ENCODE measurements at regions not wholly inside any gene's neighbourhood (a gene's known extent, or its start where the extent isn't known, plus 50 kb on each side); places are given as distances from the start of the nearest gene placed in this dataset.

DNA sequence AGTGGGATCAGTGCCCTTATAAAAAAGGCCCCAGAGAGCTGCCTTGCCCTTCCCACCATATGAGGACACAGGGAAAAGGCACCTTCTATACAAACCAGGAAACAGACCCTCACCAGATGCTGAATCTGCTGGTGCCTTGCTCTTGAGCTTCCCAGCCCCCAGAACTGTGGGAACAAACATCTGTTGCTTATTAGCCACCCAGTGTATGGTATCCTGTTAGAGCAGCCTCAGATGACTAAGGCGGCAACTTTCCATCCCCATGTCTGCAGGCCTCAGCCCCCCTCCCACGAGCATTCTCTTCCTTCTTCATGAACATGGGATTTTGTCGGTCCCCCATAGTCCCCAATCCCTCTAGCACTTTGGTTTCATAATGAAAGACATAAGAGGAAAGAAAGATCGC is 202.5 kb upstream of the GAS1 start:
- Histone ChIP-seq H3K4me3 (ENCODE audit: low read depth in 1 of 5, low read length in 5 of 5) (no peak overlapping the region), H3K9ac (ENCODE audit: low read length in 5 of 5) (no peak overlapping the region), H3K27ac (ENCODE audit: low read depth, low read length) (no peak overlapping the region)

DNA sequence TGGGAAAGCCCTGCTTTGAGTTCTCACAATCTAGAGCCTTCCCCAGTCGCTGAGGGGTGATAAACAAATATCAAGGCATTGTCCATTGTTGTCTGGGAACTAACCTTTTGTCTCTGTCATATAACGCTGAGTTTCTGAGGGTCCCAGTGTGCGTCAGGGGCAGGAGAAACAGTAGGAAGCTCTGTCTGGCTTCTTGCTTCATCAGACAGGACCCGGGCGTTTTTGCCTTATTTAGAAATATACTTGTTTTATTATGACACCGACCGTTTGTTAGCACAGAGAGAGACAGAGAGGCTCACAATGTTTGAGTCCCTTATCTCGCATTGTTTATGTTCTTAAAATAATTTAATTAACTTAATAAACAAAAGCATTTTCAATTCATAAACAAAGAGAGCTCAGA is 204.9 kb upstream of the GAS1 start:
- H3K4me3 ChIP-seq (ENCODE audit: low read depth in 1 of 5, low read length in 5 of 5): no peak overlapping the region
- no peak overlapping the region for H3K9ac ChIP-seq (ENCODE audit: low read length in 5 of 5)

More for the DNA sequence above, 202.5 kb upstream of the GAS1 start:
- Histone ChIP-seq H3K9me3 (ENCODE audit: control insufficient read depth in 5 of 5, low read length in 5 of 5) (peaks cover 0 to 3% (median 0%) of the 10 kb centered on the region in 5 donors), H3K27me3 (ENCODE audit: control insufficient read depth in 5 of 5, insufficient read depth in 4 of 5, low read length in 5 of 5) (no peaks in the 10 kb centered on the region), H3K4me1 (ENCODE audit: control insufficient read depth in 5 of 5, insufficient read depth in 5 of 5, low read length in 5 of 5) (peaks cover 4 to 16% (median 12%) of the 10 kb centered on the region in 5 donors), H3K36me3 (ENCODE audit: control insufficient read depth in 5 of 5, insufficient read depth in 5 of 5, low read length in 5 of 5) (no peaks in the 10 kb centered on the region)

DNA sequence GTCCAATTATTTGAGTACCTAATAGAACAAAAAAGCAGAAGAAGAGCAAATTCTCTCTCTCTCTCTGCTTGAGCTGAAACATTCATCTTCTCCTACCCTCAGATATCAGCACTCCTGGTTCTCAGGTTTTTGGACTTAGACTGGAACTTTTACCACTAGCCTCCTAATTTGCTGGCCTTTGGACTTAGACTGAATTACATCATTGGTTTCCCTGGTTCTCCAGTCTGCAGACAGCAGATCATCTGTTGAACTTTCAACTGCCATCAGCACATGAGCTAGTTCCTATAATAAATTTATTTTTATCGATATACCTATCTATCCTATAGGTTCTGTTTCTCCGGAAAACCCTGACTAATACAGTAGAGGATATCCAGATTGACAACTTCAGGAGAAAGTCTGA is 208.9 kb upstream of the GAS1 start:
- Histone ChIP-seq H3K27me3 (ENCODE audit: control insufficient read depth in 5 of 5, insufficient read depth in 4 of 5, low read length in 5 of 5) (no peaks in the 10 kb centered on the region), H3K9me3 (ENCODE audit: control insufficient read depth in 5 of 5, low read length in 5 of 5) (peaks cover 0 to 8% (median 0%) of the 10 kb centered on the region in 5 donors), H3K4me3 (ENCODE audit: low read depth in 1 of 5, low read length in 5 of 5) (no peak overlapping the region), H3K27ac (ENCODE audit: low read depth, low read length) (no peak overlapping the region), H3K4me1 (ENCODE audit: control insufficient read depth in 5 of 5, insufficient read depth in 5 of 5, low read length in 5 of 5) (no peaks in the 10 kb centered on the region), H3K36me3 (ENCODE audit: control insufficient read depth in 5 of 5, insufficient read depth in 5 of 5, low read length in 5 of 5) (no peaks in the 10 kb centered on the region), H3K9ac (ENCODE audit: low read length in 5 of 5) (no peak overlapping the region)

More for the DNA sequence above, 204.9 kb upstream of the GAS1 start:
- no peak overlapping the region for H3K27ac ChIP-seq (ENCODE audit: low read depth, low read length)
- no peaks in the 10 kb centered on the region for H3K36me3 ChIP-seq (ENCODE audit: control insufficient read depth in 5 of 5, insufficient read depth in 5 of 5, low read length in 5 of 5)
- H3K27me3 ChIP-seq (ENCODE audit: control insufficient read depth in 5 of 5, insufficient read depth in 4 of 5, low read length in 5 of 5): no peaks in the 10 kb centered on the region
- H3K9me3 ChIP-seq (ENCODE audit: control insufficient read depth in 5 of 5, low read length in 5 of 5): peaks cover 0 to 8% (median 0%) of the 10 kb centered on the region in 5 donors
- H3K4me1 ChIP-seq (ENCODE audit: control insufficient read depth in 5 of 5, insufficient read depth in 5 of 5, low read length in 5 of 5): peaks cover 4 to 16% (median 12%) of the 10 kb centered on the region in 5 donors

DNA sequence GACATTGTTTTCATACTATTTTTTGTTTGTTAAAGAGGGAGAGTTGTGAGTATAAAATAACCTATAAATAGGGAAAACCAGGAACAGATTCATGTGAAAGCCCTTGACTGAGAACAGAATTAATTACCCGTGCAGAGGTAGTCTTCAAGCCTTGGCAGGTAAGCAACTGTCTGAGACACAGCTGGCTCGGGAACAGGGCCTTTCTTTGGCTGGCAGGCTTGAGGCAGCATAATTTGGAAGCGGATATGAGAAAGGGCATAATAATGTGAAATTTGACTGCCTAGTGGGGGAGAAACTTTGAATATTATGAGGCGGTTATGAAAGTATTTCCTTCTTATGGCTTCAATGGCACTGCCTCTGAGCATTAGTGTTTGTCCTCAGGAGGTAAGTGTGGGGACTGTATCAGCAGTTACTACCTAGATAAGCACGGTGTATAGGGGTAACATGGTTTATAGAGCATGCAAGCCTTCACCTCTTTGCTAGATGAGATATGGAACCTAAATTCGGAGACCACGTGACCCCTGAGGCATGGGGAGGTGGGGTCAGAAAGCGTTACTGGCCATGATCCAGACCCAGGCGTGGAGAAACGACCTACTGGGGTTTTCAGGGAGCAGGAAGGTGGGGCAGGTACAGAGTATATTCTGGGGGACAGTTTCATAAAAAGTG is 210.2 kb upstream of the GAS1 start:
- no peaks in the 10 kb centered on the region for H3K4me1 ChIP-seq (ENCODE audit: control insufficient read depth in 5 of 5, insufficient read depth in 5 of 5, low read length in 5 of 5)
- no peak overlapping the region for H3K9ac ChIP-seq (ENCODE audit: low read length in 5 of 5)
- no peak overlapping the region for H3K4me3 ChIP-seq (ENCODE audit: low read depth in 1 of 5, low read length in 5 of 5)
- H3K36me3 ChIP-seq (ENCODE audit: control insufficient read depth in 5 of 5, insufficient read depth in 5 of 5, low read length in 5 of 5): no peaks in the 10 kb centered on the region
- H3K27me3 ChIP-seq (ENCODE audit: control insufficient read depth in 5 of 5, insufficient read depth in 4 of 5, low read length in 5 of 5): no peaks in the 10 kb centered on the region
- peaks cover 0 to 8% (median 0%) of the 10 kb centered on the region in 5 donors for H3K9me3 ChIP-seq (ENCODE audit: control insufficient read depth in 5 of 5, low read length in 5 of 5)
- H3K27ac ChIP-seq (ENCODE audit: low read depth, low read length): no peak overlapping the region

DNA sequence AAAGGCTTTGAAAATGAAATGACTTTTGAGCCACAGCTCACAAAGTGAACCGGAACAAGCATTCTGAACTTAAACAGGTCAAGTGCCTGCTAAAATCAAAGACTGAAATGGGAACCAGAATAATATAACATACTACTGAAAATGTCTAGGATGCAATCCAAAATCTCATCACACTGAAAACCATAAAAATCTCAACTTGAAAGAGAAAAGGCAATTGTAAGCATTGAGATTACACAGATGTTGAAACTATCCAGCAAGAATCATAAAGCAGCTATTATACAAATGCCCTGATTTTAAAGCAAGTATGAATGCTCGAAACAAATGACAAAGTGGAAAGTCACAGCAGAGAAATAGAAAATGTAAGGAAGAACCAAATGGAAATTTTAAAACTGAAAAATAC is 211.5 kb upstream of the GAS1 start:
- H3K4me3 ChIP-seq (ENCODE audit: low read depth in 1 of 5, low read length in 5 of 5): no peak overlapping the region
- peaks cover 0 to 2% (median 0%) of the 10 kb centered on the region in 5 donors for H3K27me3 ChIP-seq (ENCODE audit: control insufficient read depth in 5 of 5, insufficient read depth in 4 of 5, low read length in 5 of 5)
- peaks cover 0 to 8% (median 0%) of the 10 kb centered on the region in 5 donors for H3K9me3 ChIP-seq (ENCODE audit: control insufficient read depth in 5 of 5, low read length in 5 of 5)
- H3K4me1 ChIP-seq (ENCODE audit: control insufficient read depth in 5 of 5, insufficient read depth in 5 of 5, low read length in 5 of 5): no peaks in the 10 kb centered on the region
- no peaks in the 10 kb centered on the region for H3K36me3 ChIP-seq (ENCODE audit: control insufficient read depth in 5 of 5, insufficient read depth in 5 of 5, low read length in 5 of 5)
- no peak overlapping the region for H3K27ac ChIP-seq (ENCODE audit: low read depth, low read length)
- H3K9ac ChIP-seq (ENCODE audit: low read length in 5 of 5): no peak overlapping the region

DNA sequence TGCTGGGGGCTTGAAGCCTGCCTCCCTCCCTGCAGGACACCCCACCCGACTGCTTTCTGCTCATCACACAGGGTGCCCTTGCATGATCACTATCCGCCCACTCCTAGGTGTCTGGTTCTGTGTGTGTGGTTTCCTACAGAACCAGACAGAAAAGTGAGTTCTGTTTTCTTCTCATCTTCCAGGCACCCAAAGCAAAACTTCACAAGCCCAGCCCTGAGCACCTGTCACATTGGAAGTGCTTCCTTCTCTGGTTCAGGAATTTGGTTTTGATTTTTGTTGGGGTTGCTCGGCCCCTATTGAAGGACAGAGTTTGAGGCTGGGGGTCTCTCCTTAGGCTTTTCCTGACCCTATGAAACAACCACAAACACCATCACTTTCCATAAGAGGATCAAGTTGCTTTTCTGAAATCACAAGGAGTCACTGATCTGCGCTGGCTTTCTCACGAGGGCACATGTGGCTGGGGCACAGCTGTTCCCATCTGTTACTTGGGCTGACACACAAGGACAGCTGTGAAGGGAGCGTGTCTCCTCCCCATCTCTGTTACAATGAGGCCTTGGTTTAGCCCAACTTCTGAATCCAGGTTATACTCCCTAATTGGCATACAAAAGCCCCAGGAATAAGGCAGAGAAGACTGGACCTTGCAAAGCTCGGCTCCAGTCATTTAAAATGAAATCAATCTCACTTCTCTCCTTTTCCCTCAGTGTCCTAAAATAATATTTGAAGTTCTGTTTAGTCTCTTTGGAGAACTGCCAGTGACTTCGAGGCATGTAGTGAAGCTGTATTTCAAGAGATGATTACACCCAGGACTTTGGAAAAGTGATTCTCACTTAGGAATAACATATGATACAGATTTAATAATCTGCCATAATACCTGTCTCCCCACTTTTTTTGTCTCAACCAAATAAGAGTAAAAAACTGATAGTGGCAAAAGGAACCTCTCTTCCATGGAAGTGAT is 213.1 kb upstream of the GAS1 start:
- Histone ChIP-seq H3K36me3 (ENCODE audit: control insufficient read depth in 5 of 5, insufficient read depth in 5 of 5, low read length in 5 of 5) (no peaks in the 10 kb centered on the region), H3K4me3 (ENCODE audit: low read depth in 1 of 5, low read length in 5 of 5) (no peak overlapping the region), H3K9ac (ENCODE audit: low read length in 5 of 5) (no peak overlapping the region), H3K27ac (ENCODE audit: low read depth, low read length) (no peak overlapping the region), H3K27me3 (ENCODE audit: control insufficient read depth in 5 of 5, insufficient read depth in 4 of 5, low read length in 5 of 5) (peaks cover 0 to 2% (median 0%) of the 10 kb centered on the region in 5 donors), H3K4me1 (ENCODE audit: control insufficient read depth in 5 of 5, insufficient read depth in 5 of 5, low read length in 5 of 5) (no peaks in the 10 kb centered on the region), H3K9me3 (ENCODE audit: control insufficient read depth in 5 of 5, low read length in 5 of 5) (peaks cover 0 to 5% (median 0%) of the 10 kb centered on the region in 5 donors)

DNA sequence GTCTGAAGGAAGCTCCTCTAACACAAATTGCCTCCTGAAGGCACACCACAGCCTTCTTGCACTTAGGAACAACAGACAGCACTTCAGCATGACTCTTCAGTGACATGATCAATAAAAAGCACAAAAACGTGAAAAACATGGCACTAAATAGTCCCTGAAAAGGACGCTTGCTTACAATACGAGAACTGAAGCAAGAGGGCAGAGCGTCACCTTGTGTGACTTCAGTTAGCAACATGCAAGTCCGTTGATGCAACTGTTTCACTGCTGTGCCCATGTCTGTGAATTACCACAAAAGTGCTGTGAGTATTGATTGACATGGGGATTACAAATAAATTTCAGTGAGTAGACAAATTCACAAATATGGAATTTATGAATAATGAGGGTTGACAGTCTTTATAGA is 219.9 kb upstream of the GAS1 start:
- no peak overlapping the region for H3K27ac ChIP-seq (ENCODE audit: low read depth, low read length)
- H3K9ac ChIP-seq (ENCODE audit: low read length in 5 of 5): no peak overlapping the region
- H3K27me3 ChIP-seq (ENCODE audit: control insufficient read depth in 5 of 5, insufficient read depth in 4 of 5, low read length in 5 of 5): peaks cover 0 to 3% (median 2%) of the 10 kb centered on the region in 5 donors
- no peaks in the 10 kb centered on the region for H3K36me3 ChIP-seq (ENCODE audit: control insufficient read depth in 5 of 5, insufficient read depth in 5 of 5, low read length in 5 of 5)
- H3K4me1 ChIP-seq (ENCODE audit: control insufficient read depth in 5 of 5, insufficient read depth in 5 of 5, low read length in 5 of 5): no peaks in the 10 kb centered on the region
- H3K4me3 ChIP-seq (ENCODE audit: low read depth in 1 of 5, low read length in 5 of 5): no peak overlapping the region
- H3K9me3 ChIP-seq (ENCODE audit: control insufficient read depth in 5 of 5, low read length in 5 of 5): no peaks in the 10 kb centered on the region

DNA sequence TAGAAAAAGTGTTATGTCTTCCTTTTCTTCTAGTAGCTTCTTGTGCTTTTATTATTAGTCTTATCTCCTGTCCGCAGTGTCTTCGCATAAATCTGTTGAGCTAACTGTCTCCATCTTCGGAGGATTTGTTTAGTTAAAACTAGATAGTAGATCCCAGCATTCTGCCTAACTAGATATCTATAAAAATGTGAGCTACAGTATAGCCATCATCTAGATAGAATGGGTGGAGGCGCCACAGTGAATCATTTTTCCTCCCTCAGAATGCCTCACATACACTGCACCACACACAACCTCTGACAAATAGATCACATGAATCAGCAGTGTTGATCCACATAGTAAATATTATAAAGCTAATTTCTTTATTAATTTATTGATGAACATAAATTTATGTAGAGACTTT is 220.3 kb upstream of the GAS1 start:
- H3K4me3 ChIP-seq (ENCODE audit: low read depth in 1 of 5, low read length in 5 of 5): no peak overlapping the region
- no peaks in the 10 kb centered on the region for H3K4me1 ChIP-seq (ENCODE audit: control insufficient read depth in 5 of 5, insufficient read depth in 5 of 5, low read length in 5 of 5)
- no peaks in the 10 kb centered on the region for H3K9me3 ChIP-seq (ENCODE audit: control insufficient read depth in 5 of 5, low read length in 5 of 5)
- H3K36me3 ChIP-seq (ENCODE audit: control insufficient read depth in 5 of 5, insufficient read depth in 5 of 5, low read length in 5 of 5): no peaks in the 10 kb centered on the region
- no peak overlapping the region for H3K27ac ChIP-seq (ENCODE audit: low read depth, low read length)
- peaks cover 0 to 3% (median 2%) of the 10 kb centered on the region in 5 donors for H3K27me3 ChIP-seq (ENCODE audit: control insufficient read depth in 5 of 5, insufficient read depth in 4 of 5, low read length in 5 of 5)
- H3K9ac ChIP-seq (ENCODE audit: low read length in 5 of 5): no peak overlapping the region

DNA sequence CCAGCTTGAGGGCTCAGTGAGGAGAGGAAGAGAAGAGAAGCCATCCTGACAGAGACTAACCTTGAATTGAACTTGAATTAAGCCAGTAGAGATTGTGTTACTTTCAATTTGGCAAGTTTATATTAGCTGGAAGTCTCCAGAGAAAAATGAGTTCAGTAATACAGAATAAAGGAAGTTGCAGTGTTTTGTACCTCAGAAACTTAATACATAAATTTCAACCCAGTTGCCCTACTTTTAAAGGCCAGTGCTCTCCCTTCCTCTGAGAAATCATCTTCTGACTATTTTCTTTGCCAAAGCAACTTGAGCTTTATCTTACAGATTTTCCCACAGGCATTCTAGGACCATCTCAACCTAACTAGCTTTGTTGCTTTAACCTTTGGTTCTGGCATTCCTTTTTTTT is 231.0 kb upstream of the GAS1 start:
- Histone ChIP-seq H3K27ac (ENCODE audit: low read depth, low read length) (no peak overlapping the region), H3K9me3 (ENCODE audit: control insufficient read depth in 5 of 5, low read length in 5 of 5) (peaks cover 0 to 6% (median 0%) of the 10 kb centered on the region in 5 donors), H3K4me1 (ENCODE audit: control insufficient read depth in 5 of 5, insufficient read depth in 5 of 5, low read length in 5 of 5) (peaks cover 0 to 3% (median 0%) of the 10 kb centered on the region in 5 donors), H3K4me3 (ENCODE audit: low read depth in 1 of 5, low read length in 5 of 5) (no peak overlapping the region), H3K27me3 (ENCODE audit: control insufficient read depth in 5 of 5, insufficient read depth in 4 of 5, low read length in 5 of 5) (no peaks in the 10 kb centered on the region), H3K36me3 (ENCODE audit: control insufficient read depth in 5 of 5, insufficient read depth in 5 of 5, low read length in 5 of 5) (no peaks in the 10 kb centered on the region), H3K9ac (ENCODE audit: low read length in 5 of 5) (no peak overlapping the region)
